B cell (primary cell): ENCODE measurements at regions not wholly inside any gene's neighbourhood (a gene's known extent, or its start where the extent isn't known, plus 50 kb on each side); places are given as distances from the start of the nearest gene placed in this dataset.

Experiments used
- ATAC-seq: fragments of 200-7000 bp; cut with Tn5 transposase; one replicate; pipeline ENCODE4 v1.10.0; 2021; ENCODE audit warnings: low read depth, mild to moderate bottlenecking, moderate number of reproducible peaks, moderate library complexity
- CTCF ChIA-PET: fragments of 350-600 bp; sonication (Branson Sonifier 250); formaldehyde crosslinking; loops from one replicate; lab custom pipeline; 2021; ENCODE audit warnings: antibody characterized with exemption, inconsistent platforms; lab: Charles Lee
- POLR2A ChIA-PET: fragments of 350-600 bp; sonication (Branson Sonifier 250); formaldehyde crosslinking; loops from one replicate; lab custom pipeline; 2021; ENCODE audit warnings: antibody characterized with exemption; lab: Charles Lee
- DNase-seq: peaks from one replicate; pipeline ENCODE4 v3.0.0; 2013
- H2AFZ ChIP-seq: 2 replicates; pipeline ENCODE4 v1.6.1; 2012; ENCODE audit warnings: mild to moderate bottlenecking, low read depth, low read length; ENCODE audit not compliant: insufficient read depth, poor library complexity, severe bottlenecking
- H3K27ac ChIP-seq, 2 donors: 1 replicate in 1 of 2; 2 replicates in 1 of 2; pipeline ENCODE4 v1.5.1; 2012 to 2013; ENCODE audit warnings: low read length in 2 of 2, mild to moderate bottlenecking in 2 of 2, moderate library complexity in 1 of 2
- H3K27me3 ChIP-seq, 4 experiments: fragments of 200-600 bp in 1 of 4; sonication (generic) in 1 of 4; replicated peaks in 1 of 4; 1 replicate in 2 of 4; 2 replicates in 2 of 4; pipeline versions ENCODE4 v1.6.1 to v1.7.0; 2013 to 2016; ENCODE audit warnings: low read length in 3 of 4, mild to moderate bottlenecking in 2 of 4, mixed read lengths in 1 of 4, moderate library complexity in 1 of 4; ENCODE audit not compliant: insufficient read depth in 4 of 4, control insufficient read depth in 3 of 4; ENCODE audit errors: control extremely low read depth in 1 of 4
- H3K36me3 ChIP-seq, 2 experiments: replicated peaks in 1 of 2; 1 replicate in 1 of 2; 2 replicates in 1 of 2; pipeline versions ENCODE4 v1.6.1 to v1.7.1; 2013; ENCODE audit warnings: low read length in 1 of 2; ENCODE audit not compliant: insufficient read depth in 2 of 2, control insufficient read depth in 1 of 2; ENCODE audit errors: control extremely low read depth in 1 of 2, extremely low read depth in 1 of 2
- H3K4me1 ChIP-seq, 2 donors: fragments of 200-600 bp in 1 of 2; sonication (generic) in 1 of 2; 1 replicate in 1 of 2; 2 replicates in 1 of 2; pipeline versions ENCODE4 v1.5.1 to v1.6.1; 2013 to 2017; ENCODE audit warnings: low read length in 2 of 2; ENCODE audit not compliant: control insufficient read depth in 2 of 2, insufficient read depth in 2 of 2
- H3K4me2 ChIP-seq: replicated peaks from 2 replicates; pipeline ENCODE3; 2012; ENCODE audit warnings: mild to moderate bottlenecking, low read depth, low read length; ENCODE audit not compliant: poor library complexity, severe bottlenecking
- H3K4me3 ChIP-seq, 5 experiments: fragments of 200-600 bp in 1 of 5; sonication (generic) in 1 of 5; 1 replicate in 3 of 5; 2 replicates in 2 of 5; pipeline versions ENCODE4 v1.5.1 to v1.7.0; 2011 to 2016; ENCODE audit warnings: low read length in 4 of 5, mild to moderate bottlenecking in 4 of 5, low read depth in 2 of 5, control low read depth in 1 of 5, moderate library complexity in 1 of 5; ENCODE audit not compliant: insufficient read depth in 1 of 5; ENCODE audit errors: control extremely low read depth in 1 of 5, extremely low read depth in 1 of 5
- H3K79me2 ChIP-seq: fragments of 200-600 bp; sonication (generic); one replicate; pipeline ENCODE4 v1.6.0; 2016; ENCODE audit warnings: low read length; ENCODE audit not compliant: control insufficient read depth, insufficient read depth
- H3K9ac ChIP-seq: fragments of 200-600 bp; sonication (generic); 2 replicates; pipeline ENCODE4 v1.6.1; 2017; ENCODE audit warnings: mild to moderate bottlenecking, low read length, moderate library complexity
- H3K9me3 ChIP-seq, 3 donors: one replicate each; pipeline versions ENCODE4 v1.6.1 to v1.7.1; 2013; ENCODE audit warnings: low read length in 2 of 3; ENCODE audit not compliant: control insufficient read depth in 2 of 3, insufficient read depth in 1 of 3; ENCODE audit errors: control extremely low read depth in 1 of 3
- H4K20me1 ChIP-seq: 2 replicates; pipeline ENCODE4 v1.6.0; 2012; ENCODE audit warnings: mild to moderate bottlenecking, low read length; ENCODE audit not compliant: insufficient read depth, control insufficient read depth, poor library complexity, severe bottlenecking
- H3K27ac Mint-ChIP-seq: one replicate; pipeline ENCODE4 v1.8.0; 2021; ENCODE audit warnings: mixed read lengths
- H3K27me3 Mint-ChIP-seq: one replicate; pipeline ENCODE4 v1.8.0; 2021; ENCODE audit warnings: mixed read lengths
- H3K4me1 Mint-ChIP-seq: one replicate; pipeline ENCODE4 v1.8.0; 2021; ENCODE audit warnings: mixed read lengths
- H3K4me3 Mint-ChIP-seq: one replicate; pipeline ENCODE4 v1.8.0; 2021; ENCODE audit warnings: mixed read lengths
- H3K9me3 Mint-ChIP-seq: one replicate; pipeline ENCODE4 v1.8.0; 2022; ENCODE audit warnings: mixed read lengths; ENCODE audit not compliant: insufficient read depth
- CTCF ChIP-seq: fragments of 200-600 bp; IDR thresholded peaks from one replicate; pipeline ENCODE4 v1.8.0; 2022; ENCODE audit warnings: antibody characterized with exemption, mild to moderate bottlenecking
- EZH2 ChIP-seq: IDR thresholded peaks from 2 replicates; pipeline ENCODE4 v1.6.1; 2012; ENCODE audit warnings: borderline replicate concordance, low read depth, mild to moderate bottlenecking, moderate library complexity, low read length; ENCODE audit not compliant: insufficient read depth, poor library complexity, severe bottlenecking
- WGBS: methylation state at CpG from one replicate; pipeline ENCODE4 v1.1.5; 2013; ENCODE audit warnings: missing lambda C conversion rate; ENCODE audit not compliant: insufficient coverage; 5-methylcytosine and 5-hydroxymethylcytosine counted together
- intact Hi-C: fragments of 100-400 bp; cut with micrococcal nuclease; formaldehyde crosslinking; loops from one replicate; pipeline ENCODE4 v1.10.0; 2022

- no peaks in the 10 kb centered on the region for H3K4me1 ChIP-seq
- H3K27ac ChIP-seq: no peak overlapping the region
- H3K4me2 ChIP-seq: no peak overlapping the region
- ChIA-PET POLR2A (no interaction called here), CTCF (no interaction called here)
- Mint-ChIP-seq H3K9me3 (peaks cover 3% of the 10 kb centered on the region), H3K27ac (no peak overlapping the region), H3K4me1 (no peaks in the 10 kb centered on the region), H3K4me3 (no peak overlapping the region), H3K27me3 (no peaks in the 10 kb centered on the region)
- no peaks in the 10 kb centered on the region for H3K79me2 ChIP-seq
- no peaks in the 10 kb centered on the region for H3K27me3 ChIP-seq
- H3K36me3 ChIP-seq: no peaks in the 10 kb centered on the region
- H3K9me3 ChIP-seq: peaks cover 0 to 9% (median 5%) of the 10 kb centered on the region in 3 donors
- no peak for DNase-seq
- H2AFZ ChIP-seq: no peak overlapping the region
- intact Hi-C loops: no loop called here
- no peaks in the 10 kb centered on the region for H4K20me1 ChIP-seq
- no peak for TF ChIP-seq CTCF
- TF ChIP-seq EZH2: no peak
- ATAC-seq: no peak
- no peak overlapping the region for H3K9ac ChIP-seq
- H3K4me3 ChIP-seq: no peak overlapping the region
Measured at GRCh38 chr4:18234108-18234507, 212.6 kb upstream of the LCORL start.

GRCh38 chr4:18231726-18232125, 210.2 kb upstream of the LCORL start:
- no peak overlapping the region for H3K27ac ChIP-seq
- POLR2A ChIA-PET: no interaction called here
- CTCF ChIA-PET: no interaction called here
- H3K4me3 ChIP-seq: no peak overlapping the region
- Mint-ChIP-seq H3K4me3 (no peak overlapping the region), H3K9me3 (peaks cover 7% of the 10 kb centered on the region), H3K27ac (no peak overlapping the region), H3K4me1 (no peaks in the 10 kb centered on the region), H3K27me3 (peaks cover 5% of the 10 kb centered on the region)
- H3K9ac ChIP-seq: no peak overlapping the region
- no peak for TF ChIP-seq CTCF
- no peak for TF ChIP-seq EZH2
- intact Hi-C loops: no loop called here
- no peaks in the 10 kb centered on the region for H4K20me1 ChIP-seq
- ATAC-seq (no peak), DNase-seq (no peak)
- no peaks in the 10 kb centered on the region for H3K36me3 ChIP-seq
- H3K79me2 ChIP-seq: no peaks in the 10 kb centered on the region
- no peaks in the 10 kb centered on the region for H3K4me1 ChIP-seq
- H2AFZ ChIP-seq: no peak overlapping the region
- WGBS: no CpG with 5 or more reads among the region's 1 CpG
- no peaks in the 10 kb centered on the region for H3K27me3 ChIP-seq
- H3K9me3 ChIP-seq: peaks cover 1 to 15% (median 11%) of the 10 kb centered on the region in 3 donors
- H3K4me2 ChIP-seq: no peak overlapping the region
